Nephron progenitor cell (in vitro differentiated cells): ENCODE measurements at regions not wholly inside any gene's neighbourhood (a gene's known extent, or its start where the extent isn't known, plus 50 kb on each side); places are given as distances from the start of the nearest gene placed in this dataset.

Experiments
- DNase-seq: peaks from one replicate; pipeline ENCODE4 v3.0.0; 2021
- H3K27ac Mint-ChIP-seq: 2 replicates; pipeline ENCODE4 v1.8.0; 2021; ENCODE audit warnings: mild to moderate bottlenecking, moderate library complexity, mixed read lengths
- H3K27me3 Mint-ChIP-seq: 2 replicates; pipeline ENCODE4 v1.8.0; 2021; ENCODE audit warnings: mild to moderate bottlenecking, low read depth, mixed read lengths; ENCODE audit not compliant: poor library complexity
- H3K36me3 Mint-ChIP-seq: 2 replicates; pipeline ENCODE4 v1.8.0; 2021; ENCODE audit warnings: low read depth, mixed read lengths
- H3K4me1 Mint-ChIP-seq: 2 replicates; pipeline ENCODE4 v1.8.0; 2021; ENCODE audit warnings: mixed read lengths
- H3K4me3 Mint-ChIP-seq: 2 replicates; pipeline ENCODE4 v1.8.0; 2021; ENCODE audit warnings: mild to moderate bottlenecking, moderate library complexity, mixed read lengths
- H3K9me3 Mint-ChIP-seq: 2 replicates; pipeline ENCODE4 v1.8.0; 2021; ENCODE audit warnings: mild to moderate bottlenecking, moderate library complexity, mixed read lengths
- CTCF ChIP-seq: fragments of 200-600 bp; sonication (generic); IDR thresholded peaks from 2 replicates; pipeline ENCODE4 v1.5.0; 2021; ENCODE audit warnings: antibody characterized with exemption

GRCh38 chr21:19776076-19776475 lies 1222.1 kb upstream of the NCAM2 start:
- no peaks in the 10 kb centered on the region for H3K27me3 Mint-ChIP-seq
- no peak overlapping the region for H3K4me3 Mint-ChIP-seq
- no peak for TF ChIP-seq CTCF
- H3K27ac Mint-ChIP-seq: no peak overlapping the region
- H3K9me3 Mint-ChIP-seq: no peaks in the 10 kb centered on the region
- DNase-seq: no peak
- H3K4me1 Mint-ChIP-seq: no peaks in the 10 kb centered on the region
- no peaks in the 10 kb centered on the region for H3K36me3 Mint-ChIP-seq

- DNase-seq: no peak
- TF ChIP-seq CTCF: no peak
- Mint-ChIP-seq H3K4me1 (no peaks in the 10 kb centered on the region), H3K36me3 (no peaks in the 10 kb centered on the region), H3K27me3 (no peaks in the 10 kb centered on the region), H3K4me3 (no peak overlapping the region), H3K9me3 (peaks cover 7% of the 10 kb centered on the region), H3K27ac (no peak overlapping the region)
Observed at GRCh38 chr21:19781881-19782652, 1216.1 kb upstream of the NCAM2 start.

GRCh38 chr21:19785941-19786340 lies 1212.3 kb upstream of the NCAM2 start:
- Mint-ChIP-seq H3K4me3 (no peak overlapping the region), H3K4me1 (no peaks in the 10 kb centered on the region), H3K27me3 (no peaks in the 10 kb centered on the region), H3K9me3 (peaks cover 7% of the 10 kb centered on the region), H3K36me3 (no peaks in the 10 kb centered on the region), H3K27ac (no peak overlapping the region)
- no peak for TF ChIP-seq CTCF
- no peak for DNase-seq

- TF ChIP-seq CTCF: no peak
- Mint-ChIP-seq H3K4me3 (no peak overlapping the region), H3K27ac (no peak overlapping the region), H3K27me3 (no peaks in the 10 kb centered on the region), H3K9me3 (no peaks in the 10 kb centered on the region), H3K4me1 (no peaks in the 10 kb centered on the region), H3K36me3 (no peaks in the 10 kb centered on the region)
- DNase-seq: no peak
Observed at GRCh38 chr21:19792004-19792403, 1206.2 kb upstream of the NCAM2 start.

- no peak for DNase-seq
- Mint-ChIP-seq H3K27me3 (no peaks in the 10 kb centered on the region), H3K36me3 (no peaks in the 10 kb centered on the region), H3K4me1 (no peaks in the 10 kb centered on the region), H3K4me3 (no peak overlapping the region), H3K27ac (no peak overlapping the region), H3K9me3 (no peaks in the 10 kb centered on the region)
- TF ChIP-seq CTCF: no peak
Observed at GRCh38 chr21:19807201-19807600, 1191.0 kb upstream of the NCAM2 start.

GRCh38 chr21:19810779-19811178 lies 1187.4 kb upstream of the NCAM2 start:
- H3K36me3 Mint-ChIP-seq: no peaks in the 10 kb centered on the region
- H3K4me3 Mint-ChIP-seq: no peak overlapping the region
- H3K9me3 Mint-ChIP-seq: no peaks in the 10 kb centered on the region
- H3K27ac Mint-ChIP-seq: no peak overlapping the region
- no peak for TF ChIP-seq CTCF
- H3K27me3 Mint-ChIP-seq: no peaks in the 10 kb centered on the region
- DNase-seq: no peak
- no peaks in the 10 kb centered on the region for H3K4me1 Mint-ChIP-seq
